Activated T-helper 2 cell treated with anti-CD3 and anti-CD28 coated beads, Interferon-gamma antibody, Interleukin-2, Interleukin-4, amounts not matched to agents 10 μg/mL and 5 μg/mL and 100 μg/mL, durations not matched to agents 14 hours and 24 hours and 36 hours (primary cell): ENCODE measurements at regions not wholly inside any gene's neighbourhood (a gene's known extent, or its start where the extent isn't known, plus 50 kb on each side); places are given as distances from the start of the nearest gene placed in this dataset.
"Not testable (repeated sequence)": the region's sequence is repeated elsewhere in the genome, so short reads cannot be mapped to it uniquely, and the experiment has no call there.

ENCODE experiments used
- DNase-seq: peaks from one replicate; pipeline ENCODE4 v3.0.0; 2021; ENCODE audit warnings: low spot score
- H3K27ac Mint-ChIP-seq: one replicate; pipeline ENCODE4 v1.8.0; 2021; ENCODE audit warnings: mixed read lengths
- H3K27me3 Mint-ChIP-seq: one replicate; pipeline ENCODE4 v1.8.0; 2021; ENCODE audit warnings: low read depth, mixed read lengths
- H3K36me3 Mint-ChIP-seq: one replicate; pipeline ENCODE4 v1.8.0; 2021; ENCODE audit warnings: low read depth, mixed read lengths
- H3K4me1 Mint-ChIP-seq: one replicate; pipeline ENCODE4 v1.8.0; 2021; ENCODE audit warnings: low read depth, mixed read lengths
- H3K4me3 Mint-ChIP-seq: one replicate; pipeline ENCODE4 v1.8.0; 2021; ENCODE audit warnings: low read depth, mild to moderate bottlenecking, moderate library complexity, mixed read lengths
- H3K9me3 Mint-ChIP-seq: one replicate; pipeline ENCODE4 v1.8.0; 2021; ENCODE audit warnings: mixed read lengths
- intact Hi-C: fragments of 100-400 bp; cut with micrococcal nuclease; formaldehyde crosslinking; loops from one replicate; pipeline ENCODE4 v1.15.1; 2023

- intact Hi-C loops, H3K36me3 Mint-ChIP-seq, DNase-seq, H3K27ac Mint-ChIP-seq, H3K4me3 Mint-ChIP-seq, H3K27me3 Mint-ChIP-seq, H3K4me1 Mint-ChIP-seq: not testable (repeated sequence)
- peaks cover 21% of the 10 kb centered on the region for H3K9me3 Mint-ChIP-seq
These were observed 1502.6 kb upstream of the TPTE start for GRCh38 chr21:9018731-9019253.

DNA sequence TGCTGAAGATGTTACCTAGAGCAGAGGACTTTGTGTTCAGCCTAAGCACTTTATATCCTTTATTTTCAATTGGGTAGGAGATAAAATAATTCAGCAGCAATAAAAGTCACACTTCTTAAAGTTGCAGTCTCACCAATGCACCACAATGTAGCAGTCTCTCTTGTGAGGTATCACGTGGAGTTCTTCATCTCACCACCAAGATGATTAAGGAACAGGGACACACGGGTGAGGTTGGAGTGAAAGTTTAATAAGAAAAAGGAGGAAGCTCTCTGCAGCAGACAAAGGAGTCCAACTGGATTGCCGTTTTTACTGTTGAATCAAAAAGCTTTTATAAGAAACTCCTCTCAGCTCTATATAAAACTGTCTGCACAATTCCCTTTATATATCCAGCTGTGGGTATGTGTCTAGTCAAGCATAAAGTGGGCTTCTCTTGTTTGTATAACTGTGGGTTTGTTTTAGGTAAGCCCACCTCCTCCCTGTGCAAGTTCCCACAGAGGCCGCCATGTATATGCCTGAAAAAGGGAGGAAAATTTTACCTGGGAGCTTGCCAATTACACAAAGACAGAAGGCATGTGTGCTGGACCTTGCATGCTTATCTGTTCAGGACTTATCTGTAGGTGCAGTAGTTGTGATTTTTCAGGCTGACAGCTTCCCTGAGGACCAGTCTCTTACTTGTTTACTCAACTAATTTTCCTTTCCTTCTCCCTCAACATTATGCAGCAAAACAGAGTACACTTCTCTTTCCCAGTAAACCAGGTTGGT, 1497.2 kb upstream of the TPTE start:
- H3K27ac Mint-ChIP-seq, intact Hi-C loops, H3K27me3 Mint-ChIP-seq, H3K4me1 Mint-ChIP-seq, DNase-seq, H3K4me3 Mint-ChIP-seq, H3K36me3 Mint-ChIP-seq: not testable (repeated sequence)
- H3K9me3 Mint-ChIP-seq, result peaks cover 16% of the 10 kb centered on the region

DNA sequence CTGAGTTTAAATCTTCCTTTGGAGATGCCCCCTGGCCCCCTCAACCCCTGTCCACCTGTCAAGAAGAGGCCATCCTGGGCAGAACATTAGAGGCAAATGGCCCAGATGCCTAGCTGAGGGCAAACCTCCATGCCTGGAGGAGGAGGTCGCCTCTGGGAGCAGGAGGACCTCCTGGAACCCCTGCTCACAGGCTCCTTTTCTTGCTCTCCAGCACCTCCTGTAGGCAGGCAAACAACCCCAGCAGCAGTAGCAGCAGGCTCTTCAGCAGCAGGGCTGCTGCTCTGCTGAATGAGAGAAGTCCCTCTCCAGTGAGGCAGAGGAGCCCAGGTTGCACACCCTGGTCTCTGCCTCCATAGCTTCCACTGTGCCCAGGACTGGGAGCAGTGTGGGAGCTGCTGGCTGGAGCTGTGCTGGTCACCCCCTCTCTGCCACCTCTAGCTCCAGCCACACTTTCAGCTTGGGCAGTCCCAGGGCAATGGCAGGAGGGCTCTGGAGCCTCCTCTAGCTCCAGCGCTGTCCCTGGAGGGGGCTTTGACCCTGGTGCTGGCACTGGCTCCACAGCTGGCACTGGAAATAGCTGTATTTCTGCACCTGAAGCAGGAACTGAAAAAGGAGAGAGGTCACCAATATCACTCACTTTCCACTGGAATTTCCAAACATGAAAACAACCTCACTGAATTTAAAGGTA, 1494.5 kb upstream of the TPTE start:
- intact Hi-C loops, H3K27ac Mint-ChIP-seq, DNase-seq, H3K36me3 Mint-ChIP-seq, H3K9me3 Mint-ChIP-seq, H3K4me1 Mint-ChIP-seq, H3K27me3 Mint-ChIP-seq, H3K4me3 Mint-ChIP-seq: not testable (repeated sequence)

- H3K9me3 Mint-ChIP-seq, H3K27ac Mint-ChIP-seq, DNase-seq, H3K4me1 Mint-ChIP-seq, H3K27me3 Mint-ChIP-seq, intact Hi-C loops, H3K36me3 Mint-ChIP-seq, H3K4me3 Mint-ChIP-seq: not testable (repeated sequence)
These were observed 1494.0 kb upstream of the TPTE start for GRCh38 chr21:9027417-9027800.

DNA sequence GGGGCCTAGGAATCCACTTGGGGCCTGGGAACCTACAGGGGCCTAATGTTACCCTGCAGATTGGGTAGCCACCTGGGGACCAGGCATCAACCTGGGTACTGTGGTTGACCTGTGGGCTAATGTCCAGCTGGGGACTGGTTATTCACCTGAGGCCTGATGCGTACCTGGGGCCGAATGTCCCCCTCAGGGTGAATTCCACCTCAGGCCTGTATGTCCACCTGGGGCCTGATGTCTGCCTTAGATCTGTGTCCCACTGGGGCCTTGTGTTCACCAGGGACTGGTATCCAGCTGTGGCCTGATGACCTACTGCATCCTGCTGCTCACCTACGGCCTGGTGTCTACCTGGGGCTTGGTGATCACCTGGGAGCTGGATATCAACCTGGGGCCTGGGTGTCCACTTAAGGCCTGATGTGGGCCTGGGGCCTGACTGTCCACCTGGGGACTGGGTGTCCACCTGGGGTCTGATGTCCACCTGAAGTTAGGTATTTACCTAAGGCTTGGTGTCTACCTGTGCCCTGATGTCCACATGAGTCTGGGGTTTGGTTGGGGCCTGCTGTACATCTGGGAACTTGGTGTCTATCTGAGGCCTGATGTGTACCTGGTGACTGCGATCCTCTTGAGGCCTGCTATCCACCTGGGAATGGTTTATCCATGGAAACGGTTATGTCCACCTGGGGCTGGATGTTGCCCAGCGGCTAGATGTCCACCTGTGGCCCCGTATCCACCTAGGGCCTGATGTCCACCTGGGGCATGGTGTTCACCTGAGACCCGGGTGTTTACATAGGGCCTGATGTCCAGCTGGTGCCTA, 1492.6 kb upstream of the TPTE start:
- intact Hi-C loops, DNase-seq, H3K27me3 Mint-ChIP-seq, H3K27ac Mint-ChIP-seq, H3K4me3 Mint-ChIP-seq, H3K4me1 Mint-ChIP-seq, H3K36me3 Mint-ChIP-seq: not testable (repeated sequence)
- H3K9me3 Mint-ChIP-seq, result peaks cover 14% of the 10 kb centered on the region

DNA sequence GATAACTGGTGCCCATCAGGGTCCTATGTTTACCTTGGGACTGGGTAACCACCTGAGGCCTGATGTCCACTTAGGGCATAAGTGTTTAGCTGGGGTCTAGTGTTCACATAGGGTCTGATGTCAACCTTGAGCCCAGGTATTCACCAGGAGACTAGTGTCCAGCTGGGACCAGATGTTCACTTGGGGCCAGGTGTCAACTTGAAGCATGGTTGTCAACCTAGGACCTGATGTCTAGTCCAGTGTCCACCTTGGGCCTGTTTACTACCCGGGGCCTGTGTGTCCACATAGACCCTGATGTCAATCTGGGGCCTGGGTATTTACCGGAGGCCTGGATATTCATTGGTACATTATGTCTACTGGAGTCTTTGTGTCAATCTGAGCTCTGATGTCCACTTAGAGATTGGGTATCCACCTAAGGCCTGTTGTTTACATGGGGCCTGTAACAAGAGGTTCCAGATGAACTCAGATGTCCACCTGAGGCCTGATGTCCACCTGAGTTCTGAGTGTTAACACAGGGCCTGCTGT, 1491.2 kb upstream of the TPTE start:
- peaks cover 14% of the 10 kb centered on the region for H3K9me3 Mint-ChIP-seq
- H3K27me3 Mint-ChIP-seq, intact Hi-C loops, H3K4me3 Mint-ChIP-seq, H3K36me3 Mint-ChIP-seq, H3K4me1 Mint-ChIP-seq, DNase-seq, H3K27ac Mint-ChIP-seq: not testable (repeated sequence)

DNA sequence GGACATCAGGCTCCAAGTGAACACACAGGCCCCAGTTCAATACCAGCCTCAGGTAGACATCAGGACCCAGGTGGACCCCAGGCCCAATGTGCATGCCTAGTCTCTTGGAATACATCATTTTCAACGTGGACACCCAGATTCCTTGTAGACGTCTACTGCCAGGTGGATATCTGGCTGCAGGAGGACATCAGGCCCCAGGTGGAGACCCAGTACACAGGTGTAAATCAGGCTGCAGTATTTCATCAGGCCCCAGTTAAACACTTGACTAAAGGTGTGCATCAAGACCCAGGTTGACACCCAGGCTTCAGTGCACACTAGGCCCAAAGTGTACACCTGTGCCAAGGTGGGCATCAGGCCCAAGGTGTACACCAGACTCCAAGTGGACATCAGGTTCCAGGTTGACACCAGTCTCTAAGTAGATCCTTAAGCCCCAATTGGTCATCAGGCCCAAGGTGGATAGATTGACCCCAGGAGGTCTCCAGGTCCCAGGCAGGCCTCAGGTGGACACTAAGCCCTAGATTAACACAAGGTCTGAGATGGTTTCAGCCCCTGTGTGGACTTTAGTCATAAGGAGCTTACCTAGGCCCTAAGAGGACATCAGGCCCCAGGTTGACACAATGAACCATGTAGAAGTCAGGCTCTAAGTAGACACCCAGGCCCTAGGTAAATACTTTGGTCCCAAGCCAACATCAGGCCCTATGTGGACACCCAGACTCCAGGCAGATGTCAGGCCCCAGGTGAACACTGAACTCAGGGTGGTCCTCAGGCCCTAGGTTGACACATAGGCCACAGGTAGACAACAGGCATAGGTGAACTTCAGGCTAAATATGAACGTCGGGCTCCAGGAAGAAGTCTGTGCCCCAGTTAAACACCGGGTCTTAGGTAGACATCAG, 1489.7 kb upstream of the TPTE start:
- H3K4me1 Mint-ChIP-seq, H3K27me3 Mint-ChIP-seq, H3K36me3 Mint-ChIP-seq, H3K4me3 Mint-ChIP-seq, DNase-seq, H3K27ac Mint-ChIP-seq, intact Hi-C loops: not testable (repeated sequence)
- H3K9me3 Mint-ChIP-seq, result peaks cover 10% of the 10 kb centered on the region

GRCh38 chr21:9032547-9032946, 1488.8 kb upstream of the TPTE start:
- DNase-seq, H3K27me3 Mint-ChIP-seq, H3K4me1 Mint-ChIP-seq, H3K36me3 Mint-ChIP-seq, H3K4me3 Mint-ChIP-seq, intact Hi-C loops, H3K27ac Mint-ChIP-seq: not testable (repeated sequence)
- peaks cover 10% of the 10 kb centered on the region for H3K9me3 Mint-ChIP-seq

- DNase-seq, H3K27ac Mint-ChIP-seq, H3K4me1 Mint-ChIP-seq, H3K36me3 Mint-ChIP-seq, intact Hi-C loops, H3K4me3 Mint-ChIP-seq, H3K27me3 Mint-ChIP-seq: not testable (repeated sequence)
- peaks cover 10% of the 10 kb centered on the region for H3K9me3 Mint-ChIP-seq
These were observed 1488.1 kb upstream of the TPTE start for GRCh38 chr21:9033295-9033694.

GRCh38 chr21:9034491-9035200, 1486.7 kb upstream of the TPTE start:
- intact Hi-C loops, H3K36me3 Mint-ChIP-seq, H3K27ac Mint-ChIP-seq, H3K4me1 Mint-ChIP-seq, H3K9me3 Mint-ChIP-seq, DNase-seq, H3K4me3 Mint-ChIP-seq, H3K27me3 Mint-ChIP-seq: not testable (repeated sequence)

- intact Hi-C loops, H3K36me3 Mint-ChIP-seq, H3K27me3 Mint-ChIP-seq, H3K4me1 Mint-ChIP-seq, H3K27ac Mint-ChIP-seq, H3K4me3 Mint-ChIP-seq, DNase-seq, H3K9me3 Mint-ChIP-seq: not testable (repeated sequence)
These were observed 1486.2 kb upstream of the TPTE start for GRCh38 chr21:9035225-9035624.
